ENCODE measurements at regions not wholly inside any gene's neighbourhood (a gene's known extent, or its start where the extent isn't known, plus 50 kb on each side); places are given as distances from the start of the nearest gene placed in this dataset.

DNA sequence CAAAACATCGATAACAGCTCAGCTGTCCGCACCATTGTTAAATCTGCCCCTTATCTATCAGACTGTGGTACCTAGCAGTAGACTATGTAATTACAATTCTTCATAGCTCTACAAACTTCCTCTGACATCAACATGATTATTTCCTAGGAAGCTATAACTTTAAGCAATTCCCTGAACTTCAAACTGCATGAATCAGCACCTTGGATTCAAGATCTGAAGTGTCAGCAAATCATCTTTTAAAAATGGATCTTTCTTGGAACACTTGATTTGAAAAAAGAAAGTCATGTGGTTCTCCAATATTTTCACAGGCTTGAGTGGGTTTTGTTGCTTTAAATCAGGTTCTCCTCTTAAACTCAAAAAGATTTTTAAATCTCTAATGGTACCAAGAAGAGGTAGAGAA, 680.7 kb upstream of the LMCD1 start:
- ChIA-PET CTCF (no interaction called here), POLR2A (no interaction called here)
- no peak for DNase-seq (ENCODE audit: extremely low spot score)
- TF ChIP-seq, protein P1, sequence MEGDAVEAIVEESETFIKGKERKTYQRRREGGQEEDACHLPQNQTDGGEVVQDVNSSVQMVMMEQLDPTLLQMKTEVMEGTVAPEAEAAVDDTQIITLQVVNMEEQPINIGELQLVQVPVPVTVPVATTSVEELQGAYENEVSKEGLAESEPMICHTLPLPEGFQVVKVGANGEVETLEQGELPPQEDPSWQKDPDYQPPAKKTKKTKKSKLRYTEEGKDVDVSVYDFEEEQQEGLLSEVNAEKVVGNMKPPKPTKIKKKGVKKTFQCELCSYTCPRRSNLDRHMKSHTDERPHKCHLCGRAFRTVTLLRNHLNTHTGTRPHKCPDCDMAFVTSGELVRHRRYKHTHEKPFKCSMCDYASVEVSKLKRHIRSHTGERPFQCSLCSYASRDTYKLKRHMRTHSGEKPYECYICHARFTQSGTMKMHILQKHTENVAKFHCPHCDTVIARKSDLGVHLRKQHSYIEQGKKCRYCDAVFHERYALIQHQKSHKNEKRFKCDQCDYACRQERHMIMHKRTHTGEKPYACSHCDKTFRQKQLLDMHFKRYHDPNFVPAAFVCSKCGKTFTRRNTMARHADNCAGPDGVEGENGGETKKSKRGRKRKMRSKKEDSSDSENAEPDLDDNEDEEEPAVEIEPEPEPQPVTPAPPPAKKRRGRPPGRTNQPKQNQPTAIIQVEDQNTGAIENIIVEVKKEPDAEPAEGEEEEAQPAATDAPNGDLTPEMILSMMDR (IDR thresholded peaks at IDR 0.05; ENCODE audit: control extremely low read depth, extremely low read depth, low read depth, missing control alignments): no peak

DNA sequence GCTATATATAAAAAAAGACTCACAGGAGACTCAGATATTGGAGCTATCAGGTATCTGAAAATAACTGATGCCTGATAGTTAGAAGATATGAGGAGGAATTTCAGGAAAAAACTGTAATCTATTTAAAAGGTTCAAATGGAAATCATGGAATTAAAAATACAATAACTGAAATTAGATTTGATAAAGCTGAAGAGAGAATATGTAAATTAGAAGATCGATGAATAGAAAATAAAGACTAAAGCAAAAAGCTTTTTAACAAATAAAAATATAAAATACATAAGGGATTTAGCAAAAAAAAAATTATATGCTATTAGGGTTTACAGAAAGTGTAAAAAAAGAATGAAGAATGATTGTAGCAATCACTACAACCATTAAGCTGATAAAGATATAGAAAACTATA, 679.8 kb upstream of the LMCD1 start:
- no peak for DNase-seq (ENCODE audit: extremely low spot score)
- TF ChIP-seq, protein P1 (IDR thresholded peaks at IDR 0.05; ENCODE audit: control extremely low read depth, extremely low read depth, low read depth, missing control alignments): no peak
- CTCF ChIA-PET: no interaction called here
- POLR2A ChIA-PET: no interaction called here

DNA sequence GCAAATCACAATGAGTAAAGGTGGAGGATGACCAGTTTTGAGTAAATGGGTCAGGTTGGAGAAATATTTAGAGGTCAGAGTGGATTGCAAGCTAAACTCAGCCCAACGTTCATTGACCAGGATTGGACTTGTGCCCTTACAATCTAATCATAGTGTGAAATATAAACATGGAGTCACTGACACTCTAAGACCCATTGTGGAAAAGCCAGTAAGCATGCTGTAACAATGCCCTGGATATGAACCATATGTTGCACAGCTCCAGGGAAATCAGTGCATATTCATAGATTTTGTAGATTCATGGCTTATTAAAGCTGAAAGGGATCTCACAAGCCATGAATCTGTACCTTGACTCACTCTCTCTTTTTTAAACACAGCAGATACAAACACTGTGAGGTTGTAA, 660.2 kb upstream of the LMCD1 start:
- TF ChIP-seq, protein P1 (IDR thresholded peaks at IDR 0.05; ENCODE audit: control extremely low read depth, extremely low read depth, low read depth, missing control alignments): no peak
- DNase-seq (ENCODE audit: extremely low spot score): no peak
- ChIA-PET POLR2A (no interaction called here), CTCF (no interaction called here)

DNA sequence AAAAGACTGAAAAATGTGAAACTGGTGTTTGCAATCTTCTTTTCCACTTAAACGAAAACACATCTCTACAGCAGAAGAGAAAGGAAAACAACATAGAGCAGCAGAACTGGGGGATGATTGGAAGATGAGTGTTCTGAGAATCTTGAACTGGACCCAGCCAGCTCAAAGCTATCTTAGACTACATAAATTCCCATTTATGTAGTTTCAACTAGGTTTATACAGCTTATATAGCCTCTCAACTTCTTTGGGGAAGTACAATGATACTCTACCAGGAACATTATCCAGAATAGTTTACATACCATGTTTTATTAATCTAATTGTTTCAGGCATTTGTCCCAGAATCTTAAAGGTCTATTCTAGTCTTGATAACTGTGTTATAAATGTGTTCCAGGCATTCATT, 658.2 kb upstream of the LMCD1 start:
- POLR2A ChIA-PET: no interaction called here
- TF ChIP-seq, protein P1 (IDR thresholded peaks at IDR 0.05; ENCODE audit: control extremely low read depth, extremely low read depth, low read depth, missing control alignments): no peak
- no peak for DNase-seq (ENCODE audit: extremely low spot score)
- CTCF ChIA-PET: no interaction called here

DNA sequence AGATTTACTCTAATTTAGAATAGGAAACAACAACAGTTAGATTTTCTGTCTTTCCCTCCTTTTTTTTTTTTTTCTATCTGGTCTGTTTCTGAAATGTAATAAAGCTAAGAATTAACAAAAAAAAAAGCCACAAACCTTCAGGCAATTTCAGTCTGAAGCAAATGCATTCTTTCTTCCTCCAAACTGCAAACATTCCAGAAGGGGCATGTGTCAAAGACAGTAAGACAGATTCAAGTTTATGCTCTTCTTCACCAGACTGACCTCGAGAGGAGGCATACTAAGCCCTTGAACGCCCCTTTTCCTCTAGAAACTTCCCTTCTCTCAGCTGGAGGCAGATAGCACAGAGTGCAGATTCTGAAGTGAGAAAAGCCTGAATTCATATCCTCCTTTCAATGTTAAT, 654.6 kb upstream of the LMCD1 start:
- ChIA-PET POLR2A (no interaction called here), CTCF (no interaction called here)
- no peak for DNase-seq (ENCODE audit: extremely low spot score)
- TF ChIP-seq, protein P1 (IDR thresholded peaks at IDR 0.05; ENCODE audit: control extremely low read depth, extremely low read depth, low read depth, missing control alignments): no peak

DNA sequence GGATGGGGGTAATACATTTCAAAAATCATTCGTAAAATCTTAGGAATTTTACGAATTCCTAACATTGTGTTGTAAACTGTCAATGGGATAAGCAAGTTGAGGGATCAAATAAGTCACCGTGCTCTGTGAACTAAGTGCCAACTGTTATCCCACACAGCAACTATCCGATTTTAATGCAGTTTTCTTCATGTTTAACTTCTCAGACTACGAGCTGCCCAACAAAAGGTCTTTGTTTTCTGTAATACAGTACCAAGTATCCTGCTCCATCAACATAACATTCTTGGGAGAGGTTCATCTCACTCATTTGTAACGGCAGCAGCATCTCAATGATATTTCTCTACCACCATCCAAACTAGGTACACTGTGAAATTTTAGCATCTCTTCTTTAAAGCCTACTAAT, 654.1 kb upstream of the LMCD1 start:
- DNase-seq (ENCODE audit: extremely low spot score): no peak
- CTCF ChIA-PET: no interaction called here
- TF ChIP-seq, protein P1 (IDR thresholded peaks at IDR 0.05; ENCODE audit: control extremely low read depth, extremely low read depth, low read depth, missing control alignments): no peak
- POLR2A ChIA-PET: no interaction called here

DNA sequence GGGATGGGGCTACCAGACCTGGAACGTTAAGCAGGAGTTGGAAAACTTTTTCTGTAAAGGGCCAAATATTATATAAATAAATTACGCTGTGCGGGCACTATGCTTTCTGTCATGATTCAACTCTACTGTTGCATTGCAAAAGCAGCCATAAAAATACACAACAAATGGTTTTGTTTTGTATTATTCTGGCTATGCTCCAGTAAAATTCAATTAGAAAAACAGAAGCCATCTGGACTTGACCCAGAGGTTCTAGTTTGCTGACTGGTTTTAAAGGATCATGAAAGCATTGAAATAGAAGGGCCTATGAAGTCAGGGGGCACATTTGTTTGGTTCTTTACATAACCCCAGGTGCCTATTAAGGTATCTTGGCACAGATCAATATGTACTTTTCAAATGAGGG, 647.4 kb upstream of the LMCD1 start:
- TF ChIP-seq, protein P1 (IDR thresholded peaks at IDR 0.05; ENCODE audit: control extremely low read depth, extremely low read depth, low read depth, missing control alignments): no peak
- CTCF ChIA-PET: interaction anchor here (2.0 kb wide), 1 partner anchor 16 kb away, joined by 5 read pairs; no protein-coding TSS in a partner anchor
- POLR2A ChIA-PET: no interaction called here

More for the DNA sequence above, 647.4 kb upstream of the LMCD1 start:
- DNase-seq (ENCODE audit: extremely low spot score): no peak

Measured in GM10248 (cell line).